ENCODE measurements at regions not wholly inside any gene's neighbourhood (a gene's known extent, or its start where the extent isn't known, plus 50 kb on each side); places are given as distances from the start of the nearest gene placed in this dataset.

DNA sequence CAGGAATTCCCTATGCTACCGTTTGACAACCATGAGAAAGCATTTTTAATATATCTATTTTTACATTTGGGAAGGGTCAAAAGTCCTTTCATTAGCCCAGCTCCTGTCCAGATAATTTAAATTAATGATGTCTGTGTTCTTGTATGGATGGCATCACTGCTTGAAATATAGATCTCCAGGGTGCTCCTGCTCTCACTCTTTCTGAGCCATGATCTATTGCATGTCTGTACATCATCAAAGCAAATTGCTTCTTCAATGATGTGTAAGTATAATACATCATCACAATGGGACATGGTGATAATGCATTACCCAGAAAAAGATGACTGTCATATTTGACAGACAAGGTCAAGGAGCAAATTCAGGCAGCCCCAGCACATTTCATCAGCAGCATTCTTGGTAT lies 223.6 kb upstream of the CNTN6 start:
- Histone ChIP-seq H3K4me3 (no peak overlapping the region), H3K4me2 (no peak overlapping the region), H3K4me1 (ENCODE audit: insufficient read depth) (no peaks in the 10 kb centered on the region), H3K36me3 (ENCODE audit: insufficient read depth) (no peaks in the 10 kb centered on the region), H3K79me2 (replicated peaks; ENCODE audit: insufficient read depth) (no peaks in the 10 kb centered on the region), H3K27ac (ENCODE audit: low read depth) (no peak overlapping the region), H4K20me1 (replicated peaks; ENCODE audit: insufficient read depth) (no peaks in the 10 kb centered on the region), H3K9me2 (ENCODE audit: insufficient read depth) (no peaks in the 10 kb centered on the region), H2AFZ (no peak overlapping the region), H3K27me3 (ENCODE audit: insufficient read depth) (no peaks in the 10 kb centered on the region), H3F3A (replicated peaks; ENCODE audit: low read depth) (no peaks in the 10 kb centered on the region)
- ATAC-seq (no peak), DNase-seq (ENCODE audit: low spot score) (no peak)
- Mint-ChIP-seq H3K27ac (no peak overlapping the region), H3K4me1 (no peaks in the 10 kb centered on the region), H3K4me3 (no peak overlapping the region), H3K9me3 (peaks cover 87% of the 10 kb centered on the region), H3K27me3 (ENCODE audit: insufficient read depth, low read depth, poor library complexity) (peaks cover 3% of the 10 kb centered on the region), H3K36me3 (ENCODE audit: low read depth) (peaks cover 23% of the 10 kb centered on the region; the same call in 2 of the 3 replicates)
- TF ChIP-seq CREB1 (CRISPR knock-in tag; IDR thresholded peaks at IDR 0.05; ENCODE audit: low read depth) (no peak), ZNF331 (CRISPR knock-in tag; IDR thresholded peaks at IDR 0.05; ENCODE audit: low read depth) (no peak), EZH2phosphoT487 (IDR thresholded peaks at IDR 0.05; ENCODE audit: unreplicated experiment) (no peak), NANOG (IDR thresholded peaks at IDR 0.05; ENCODE audit: borderline replicate concordance) (no peak), EZH2 (IDR thresholded peaks at IDR 0.05; ENCODE audit: low read depth, unreplicated experiment) (no peak), POLR2AphosphoS5 (IDR thresholded peaks at IDR 0.05; ENCODE audit: low read depth) (no peak)
- TF ChIP-seq, protein P1, sequence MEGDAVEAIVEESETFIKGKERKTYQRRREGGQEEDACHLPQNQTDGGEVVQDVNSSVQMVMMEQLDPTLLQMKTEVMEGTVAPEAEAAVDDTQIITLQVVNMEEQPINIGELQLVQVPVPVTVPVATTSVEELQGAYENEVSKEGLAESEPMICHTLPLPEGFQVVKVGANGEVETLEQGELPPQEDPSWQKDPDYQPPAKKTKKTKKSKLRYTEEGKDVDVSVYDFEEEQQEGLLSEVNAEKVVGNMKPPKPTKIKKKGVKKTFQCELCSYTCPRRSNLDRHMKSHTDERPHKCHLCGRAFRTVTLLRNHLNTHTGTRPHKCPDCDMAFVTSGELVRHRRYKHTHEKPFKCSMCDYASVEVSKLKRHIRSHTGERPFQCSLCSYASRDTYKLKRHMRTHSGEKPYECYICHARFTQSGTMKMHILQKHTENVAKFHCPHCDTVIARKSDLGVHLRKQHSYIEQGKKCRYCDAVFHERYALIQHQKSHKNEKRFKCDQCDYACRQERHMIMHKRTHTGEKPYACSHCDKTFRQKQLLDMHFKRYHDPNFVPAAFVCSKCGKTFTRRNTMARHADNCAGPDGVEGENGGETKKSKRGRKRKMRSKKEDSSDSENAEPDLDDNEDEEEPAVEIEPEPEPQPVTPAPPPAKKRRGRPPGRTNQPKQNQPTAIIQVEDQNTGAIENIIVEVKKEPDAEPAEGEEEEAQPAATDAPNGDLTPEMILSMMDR (conservative IDR thresholded peaks at IDR 0.05; ENCODE audit: low read depth in 2 of 2), result no peak

DNA sequence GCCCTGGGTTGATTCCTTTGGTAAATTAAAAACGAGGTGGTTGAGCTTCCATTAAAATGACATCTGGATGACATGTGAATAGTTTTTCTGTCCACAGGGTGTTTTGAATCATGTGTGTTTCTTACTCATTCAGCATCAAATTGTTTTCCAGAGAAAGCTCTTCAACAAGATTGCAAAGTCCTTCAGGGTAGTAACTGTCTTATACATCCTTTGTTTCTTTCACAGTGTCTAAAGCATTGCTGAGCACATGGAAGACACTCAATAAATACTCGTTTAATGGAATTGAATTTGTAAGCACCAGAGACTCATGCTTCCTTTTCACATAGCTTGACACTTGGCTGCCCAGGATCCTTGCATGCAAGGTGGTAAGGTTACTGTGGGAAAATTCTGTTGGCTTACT lies 223.1 kb upstream of the CNTN6 start:
- H3K27ac ChIP-seq (ENCODE audit: low read depth), result no peak overlapping the region
- Mint-ChIP-seq H3K27me3 (ENCODE audit: insufficient read depth, low read depth, poor library complexity) (peaks cover 3% of the 10 kb centered on the region), H3K9me3 (peaks cover 87% of the 10 kb centered on the region), H3K4me3 (no peak overlapping the region), H3K27ac (no peak overlapping the region), H3K36me3 (ENCODE audit: low read depth) (peaks cover 26% of the 10 kb centered on the region; the same call in 2 of the 3 replicates), H3K4me1 (no peaks in the 10 kb centered on the region)
- no peak overlapping the region for H3K4me3 ChIP-seq
- H3K36me3 ChIP-seq (ENCODE audit: insufficient read depth), result no peaks in the 10 kb centered on the region
- ATAC-seq (no peak), DNase-seq (ENCODE audit: low spot score) (no peak)
- no peaks in the 10 kb centered on the region for H3K27me3 ChIP-seq (ENCODE audit: insufficient read depth)
- H3K9me2 ChIP-seq (ENCODE audit: insufficient read depth), result no peaks in the 10 kb centered on the region
- H4K20me1 ChIP-seq (replicated peaks; ENCODE audit: insufficient read depth), result no peaks in the 10 kb centered on the region
- H3F3A ChIP-seq (replicated peaks; ENCODE audit: low read depth), result no peaks in the 10 kb centered on the region
- H2AFZ ChIP-seq, result no peak overlapping the region
- no peaks in the 10 kb centered on the region for H3K4me1 ChIP-seq (ENCODE audit: insufficient read depth)
- H3K4me2 ChIP-seq, result no peak overlapping the region
- no peaks in the 10 kb centered on the region for H3K79me2 ChIP-seq (replicated peaks; ENCODE audit: insufficient read depth)
- TF ChIP-seq, protein P2, sequence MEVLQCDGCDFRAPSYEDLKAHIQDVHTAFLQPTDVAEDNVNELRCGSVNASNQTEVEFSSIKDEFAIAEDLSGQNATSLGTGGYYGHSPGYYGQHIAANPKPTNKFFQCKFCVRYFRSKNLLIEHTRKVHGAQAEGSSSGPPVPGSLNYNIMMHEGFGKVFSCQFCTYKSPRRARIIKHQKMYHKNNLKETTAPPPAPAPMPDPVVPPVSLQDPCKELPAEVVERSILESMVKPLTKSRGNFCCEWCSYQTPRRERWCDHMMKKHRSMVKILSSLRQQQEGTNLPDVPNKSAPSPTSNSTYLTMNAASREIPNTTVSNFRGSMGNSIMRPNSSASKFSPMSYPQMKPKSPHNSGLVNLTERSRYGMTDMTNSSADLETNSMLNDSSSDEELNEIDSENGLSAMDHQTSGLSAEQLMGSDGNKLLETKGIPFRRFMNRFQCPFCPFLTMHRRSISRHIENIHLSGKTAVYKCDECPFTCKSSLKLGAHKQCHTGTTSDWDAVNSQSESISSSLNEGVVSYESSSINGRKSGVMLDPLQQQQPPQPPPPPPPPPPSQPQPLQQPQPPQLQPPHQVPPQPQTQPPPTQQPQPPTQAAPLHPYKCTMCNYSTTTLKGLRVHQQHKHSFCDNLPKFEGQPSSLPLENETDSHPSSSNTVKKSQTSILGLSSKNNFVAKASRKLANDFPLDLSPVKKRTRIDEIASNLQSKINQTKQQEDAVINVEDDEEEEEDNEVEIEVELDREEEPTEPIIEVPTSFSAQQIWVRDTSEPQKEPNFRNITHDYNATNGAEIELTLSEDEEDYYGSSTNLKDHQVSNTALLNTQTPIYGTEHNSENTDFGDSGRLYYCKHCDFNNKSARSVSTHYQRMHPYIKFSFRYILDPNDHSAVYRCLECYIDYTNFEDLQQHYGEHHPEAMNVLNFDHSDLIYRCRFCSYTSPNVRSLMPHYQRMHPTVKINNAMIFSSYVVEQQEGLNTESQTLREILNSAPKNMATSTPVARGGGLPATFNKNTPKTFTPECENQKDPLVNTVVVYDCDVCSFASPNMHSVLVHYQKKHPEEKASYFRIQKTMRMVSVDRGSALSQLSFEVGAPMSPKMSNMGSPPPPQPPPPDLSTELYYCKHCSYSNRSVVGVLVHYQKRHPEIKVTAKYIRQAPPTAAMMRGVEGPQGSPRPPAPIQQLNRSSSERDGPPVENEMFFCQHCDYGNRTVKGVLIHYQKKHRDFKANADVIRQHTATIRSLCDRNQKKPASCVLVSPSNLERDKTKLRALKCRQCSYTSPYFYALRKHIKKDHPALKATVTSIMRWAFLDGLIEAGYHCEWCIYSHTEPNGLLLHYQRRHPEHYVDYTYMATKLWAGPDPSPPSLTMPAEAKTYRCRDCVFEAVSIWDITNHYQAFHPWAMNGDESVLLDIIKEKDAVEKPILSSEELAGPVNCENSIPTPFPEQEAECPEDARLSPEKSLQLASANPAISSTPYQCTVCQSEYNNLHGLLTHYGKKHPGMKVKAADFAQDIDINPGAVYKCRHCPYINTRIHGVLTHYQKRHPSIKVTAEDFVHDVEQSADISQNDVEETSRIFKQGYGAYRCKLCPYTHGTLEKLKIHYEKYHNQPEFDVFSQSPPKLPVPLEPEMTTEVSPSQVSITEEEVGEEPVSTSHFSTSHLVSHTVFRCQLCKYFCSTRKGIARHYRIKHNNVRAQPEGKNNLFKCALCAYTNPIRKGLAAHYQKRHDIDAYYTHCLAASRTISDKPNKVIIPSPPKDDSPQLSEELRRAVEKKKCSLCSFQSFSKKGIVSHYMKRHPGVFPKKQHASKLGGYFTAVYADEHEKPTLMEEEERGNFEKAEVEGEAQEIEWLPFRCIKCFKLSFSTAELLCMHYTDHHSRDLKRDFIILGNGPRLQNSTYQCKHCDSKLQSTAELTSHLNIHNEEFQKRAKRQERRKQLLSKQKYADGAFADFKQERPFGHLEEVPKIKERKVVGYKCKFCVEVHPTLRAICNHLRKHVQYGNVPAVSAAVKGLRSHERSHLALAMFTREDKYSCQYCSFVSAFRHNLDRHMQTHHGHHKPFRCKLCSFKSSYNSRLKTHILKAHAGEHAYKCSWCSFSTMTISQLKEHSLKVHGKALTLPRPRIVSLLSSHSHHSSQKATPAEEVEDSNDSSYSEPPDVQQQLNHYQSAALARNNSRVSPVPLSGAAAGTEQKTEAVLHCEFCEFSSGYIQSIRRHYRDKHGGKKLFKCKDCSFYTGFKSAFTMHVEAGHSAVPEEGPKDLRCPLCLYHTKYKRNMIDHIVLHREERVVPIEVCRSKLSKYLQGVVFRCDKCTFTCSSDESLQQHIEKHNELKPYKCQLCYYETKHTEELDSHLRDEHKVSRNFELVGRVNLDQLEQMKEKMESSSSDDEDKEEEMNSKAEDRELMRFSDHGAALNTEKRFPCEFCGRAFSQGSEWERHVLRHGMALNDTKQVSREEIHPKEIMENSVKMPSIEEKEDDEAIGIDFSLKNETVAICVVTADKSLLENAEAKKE (CRISPR knock-in tag; IDR thresholded peaks at IDR 0.05), result no peak
- no peak for TF ChIP-seq ZNF114 (CRISPR knock-in tag; IDR thresholded peaks at IDR 0.05)
- TF ChIP-seq CREB1 (CRISPR knock-in tag; IDR thresholded peaks at IDR 0.05; ENCODE audit: low read depth), result no peak
- no peak for TF ChIP-seq POLR2AphosphoS5 (IDR thresholded peaks at IDR 0.05; ENCODE audit: low read depth)
- TF ChIP-seq EZH2phosphoT487 (IDR thresholded peaks at IDR 0.05; ENCODE audit: unreplicated experiment), result no peak
- TF ChIP-seq, protein P3, sequence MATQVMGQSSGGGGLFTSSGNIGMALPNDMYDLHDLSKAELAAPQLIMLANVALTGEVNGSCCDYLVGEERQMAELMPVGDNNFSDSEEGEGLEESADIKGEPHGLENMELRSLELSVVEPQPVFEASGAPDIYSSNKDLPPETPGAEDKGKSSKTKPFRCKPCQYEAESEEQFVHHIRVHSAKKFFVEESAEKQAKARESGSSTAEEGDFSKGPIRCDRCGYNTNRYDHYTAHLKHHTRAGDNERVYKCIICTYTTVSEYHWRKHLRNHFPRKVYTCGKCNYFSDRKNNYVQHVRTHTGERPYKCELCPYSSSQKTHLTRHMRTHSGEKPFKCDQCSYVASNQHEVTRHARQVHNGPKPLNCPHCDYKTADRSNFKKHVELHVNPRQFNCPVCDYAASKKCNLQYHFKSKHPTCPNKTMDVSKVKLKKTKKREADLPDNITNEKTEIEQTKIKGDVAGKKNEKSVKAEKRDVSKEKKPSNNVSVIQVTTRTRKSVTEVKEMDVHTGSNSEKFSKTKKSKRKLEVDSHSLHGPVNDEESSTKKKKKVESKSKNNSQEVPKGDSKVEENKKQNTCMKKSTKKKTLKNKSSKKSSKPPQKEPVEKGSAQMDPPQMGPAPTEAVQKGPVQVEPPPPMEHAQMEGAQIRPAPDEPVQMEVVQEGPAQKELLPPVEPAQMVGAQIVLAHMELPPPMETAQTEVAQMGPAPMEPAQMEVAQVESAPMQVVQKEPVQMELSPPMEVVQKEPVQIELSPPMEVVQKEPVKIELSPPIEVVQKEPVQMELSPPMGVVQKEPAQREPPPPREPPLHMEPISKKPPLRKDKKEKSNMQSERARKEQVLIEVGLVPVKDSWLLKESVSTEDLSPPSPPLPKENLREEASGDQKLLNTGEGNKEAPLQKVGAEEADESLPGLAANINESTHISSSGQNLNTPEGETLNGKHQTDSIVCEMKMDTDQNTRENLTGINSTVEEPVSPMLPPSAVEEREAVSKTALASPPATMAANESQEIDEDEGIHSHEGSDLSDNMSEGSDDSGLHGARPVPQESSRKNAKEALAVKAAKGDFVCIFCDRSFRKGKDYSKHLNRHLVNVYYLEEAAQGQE (IDR thresholded peaks at IDR 0.05; ENCODE audit: unreplicated experiment), result no peak
- TF ChIP-seq EZH2 (IDR thresholded peaks at IDR 0.05; ENCODE audit: low read depth, unreplicated experiment), result no peak
- no peak for TF ChIP-seq STAT1 (IDR thresholded peaks at IDR 0.05; ENCODE audit: unreplicated experiment)
- no peak for TF ChIP-seq ZNF331 (CRISPR knock-in tag; IDR thresholded peaks at IDR 0.05; ENCODE audit: low read depth)

All from GM23338 (cell line).